DOHH2 (cell line): ENCODE measurements at regions not wholly inside any gene's neighbourhood (a gene's known extent, or its start where the extent isn't known, plus 50 kb on each side); places are given as distances from the start of the nearest gene placed in this dataset.

Experiments used
- H3F3A ChIP-seq: fragments of 200-600 bp; sonication (generic), shearing (Covaris generic); 2 replicates; pipeline ENCODE4 v1.6.0; 2016; ENCODE audit warnings: antibody characterized with exemption, mild to moderate bottlenecking; ENCODE audit not compliant: control insufficient read depth, insufficient read depth
- H3K27ac ChIP-seq: fragments of 200-600 bp; sonication (generic); 2 replicates; pipeline ENCODE4 v1.5.1; 2014; ENCODE audit warnings: low read depth, mild to moderate bottlenecking, low read length, moderate library complexity
- H3K27me3 ChIP-seq: fragments of 200-600 bp; sonication (generic); 2 replicates; pipeline ENCODE4 v1.6.1; 2014; ENCODE audit warnings: mild to moderate bottlenecking, low read length, mixed read lengths; ENCODE audit not compliant: control insufficient read depth
- H3K36me3 ChIP-seq: fragments of 200-600 bp; sonication (generic); 2 replicates; pipeline ENCODE4 v1.6.1; 2014; ENCODE audit warnings: mild to moderate bottlenecking, low read length, moderate library complexity, mixed read lengths; ENCODE audit not compliant: control insufficient read depth
- H3K4me1 ChIP-seq: fragments of 200-600 bp; sonication (generic); 2 replicates; pipeline ENCODE4 v1.6.1; 2014; ENCODE audit warnings: mild to moderate bottlenecking, low read length, mixed read lengths; ENCODE audit not compliant: control insufficient read depth
- H3K4me2 ChIP-seq: fragments of 200-600 bp; sonication (generic); 2 replicates; pipeline ENCODE4 v1.6.0; 2014; ENCODE audit warnings: mild to moderate bottlenecking, low read length, moderate library complexity
- H3K4me3 ChIP-seq: fragments of 200-600 bp; sonication (generic); 2 replicates; pipeline ENCODE4 v1.5.1; 2014; ENCODE audit warnings: mild to moderate bottlenecking, low read length, mixed read lengths
- H3K79me2 ChIP-seq: fragments of 200-600 bp; sonication (generic); 2 replicates; pipeline ENCODE4 v1.6.1; 2014; ENCODE audit warnings: mild to moderate bottlenecking, low read length, mixed read lengths; ENCODE audit not compliant: control insufficient read depth
- H3K9me2 ChIP-seq: fragments of 200-600 bp; sonication (generic); replicated peaks from 2 replicates; pipeline ENCODE4 v1.6.1; 2014; ENCODE audit warnings: mild to moderate bottlenecking, low read length, mixed read lengths; ENCODE audit not compliant: control insufficient read depth
- H3K9me3 ChIP-seq: fragments of 200-600 bp; sonication (generic); 2 replicates; pipeline ENCODE4 v1.6.1; 2014; ENCODE audit warnings: antibody characterized with exemption, low read length, mixed read lengths; ENCODE audit not compliant: control insufficient read depth, insufficient read depth
- H4K20me1 ChIP-seq: fragments of 200-600 bp; sonication (generic); 2 replicates; pipeline ENCODE4 v1.6.0; 2014; ENCODE audit warnings: low read depth, mild to moderate bottlenecking, antibody characterized with exemption, low read length, moderate library complexity; ENCODE audit not compliant: control insufficient read depth, insufficient read depth
- EZH2phosphoT487 ChIP-seq: fragments of 200-600 bp; sonication (generic); IDR thresholded peaks from 2 replicates; pipeline ENCODE4 v1.6.1; 2017; ENCODE audit warnings: borderline replicate concordance, mild to moderate bottlenecking, antibody characterized with exemption, low read length, moderate library complexity, mixed read lengths
- TF ChIP-seq, protein P1 (sequence below): fragments of 200-600 bp; sonication (generic); IDR thresholded peaks from one replicate; pipeline ENCODE4 v1.5.1; 2014; ENCODE audit warnings: antibody characterized with exemption, mild to moderate bottlenecking, low read depth, low read length; ENCODE audit not compliant: poor library complexity, severe bottlenecking

DNA sequence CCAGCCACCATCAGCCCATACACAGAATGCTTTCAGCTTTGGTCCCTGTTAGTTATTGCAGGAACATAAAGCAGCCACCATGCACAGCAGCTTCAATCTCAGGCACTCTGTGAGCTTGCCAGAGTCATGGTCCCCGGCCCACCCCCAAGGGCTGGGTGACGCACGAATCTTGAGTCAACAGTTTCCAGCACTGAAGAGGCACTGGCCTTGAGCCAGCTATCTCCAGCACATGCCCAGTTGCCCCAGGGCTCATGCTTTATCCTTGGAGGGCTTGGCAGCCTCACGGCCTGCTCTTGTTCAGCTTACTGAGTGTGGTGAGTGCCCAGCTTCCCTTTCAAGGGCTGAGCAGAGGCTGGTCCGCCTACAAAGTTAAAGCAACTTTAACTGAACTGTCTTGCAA is 200.7 kb upstream of the RAB4A start:
- H3K27me3 ChIP-seq, result peaks cover 6% of the 10 kb centered on the region
- H4K20me1 ChIP-seq, result no peaks in the 10 kb centered on the region
- no peaks in the 10 kb centered on the region for H3K79me2 ChIP-seq
- H3K4me2 ChIP-seq, result no peak overlapping the region
- TF ChIP-seq, protein P1, sequence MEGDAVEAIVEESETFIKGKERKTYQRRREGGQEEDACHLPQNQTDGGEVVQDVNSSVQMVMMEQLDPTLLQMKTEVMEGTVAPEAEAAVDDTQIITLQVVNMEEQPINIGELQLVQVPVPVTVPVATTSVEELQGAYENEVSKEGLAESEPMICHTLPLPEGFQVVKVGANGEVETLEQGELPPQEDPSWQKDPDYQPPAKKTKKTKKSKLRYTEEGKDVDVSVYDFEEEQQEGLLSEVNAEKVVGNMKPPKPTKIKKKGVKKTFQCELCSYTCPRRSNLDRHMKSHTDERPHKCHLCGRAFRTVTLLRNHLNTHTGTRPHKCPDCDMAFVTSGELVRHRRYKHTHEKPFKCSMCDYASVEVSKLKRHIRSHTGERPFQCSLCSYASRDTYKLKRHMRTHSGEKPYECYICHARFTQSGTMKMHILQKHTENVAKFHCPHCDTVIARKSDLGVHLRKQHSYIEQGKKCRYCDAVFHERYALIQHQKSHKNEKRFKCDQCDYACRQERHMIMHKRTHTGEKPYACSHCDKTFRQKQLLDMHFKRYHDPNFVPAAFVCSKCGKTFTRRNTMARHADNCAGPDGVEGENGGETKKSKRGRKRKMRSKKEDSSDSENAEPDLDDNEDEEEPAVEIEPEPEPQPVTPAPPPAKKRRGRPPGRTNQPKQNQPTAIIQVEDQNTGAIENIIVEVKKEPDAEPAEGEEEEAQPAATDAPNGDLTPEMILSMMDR, result no peak
- TF ChIP-seq EZH2phosphoT487, result no peak
- H3K27ac ChIP-seq, result no peak overlapping the region
- H3K9me2 ChIP-seq, result no peaks in the 10 kb centered on the region
- no peak overlapping the region for H3K4me3 ChIP-seq
- H3K36me3 ChIP-seq, result no peaks in the 10 kb centered on the region
- no peaks in the 10 kb centered on the region for H3K9me3 ChIP-seq
- H3F3A ChIP-seq, result no peaks in the 10 kb centered on the region
- no peaks in the 10 kb centered on the region for H3K4me1 ChIP-seq

DNA sequence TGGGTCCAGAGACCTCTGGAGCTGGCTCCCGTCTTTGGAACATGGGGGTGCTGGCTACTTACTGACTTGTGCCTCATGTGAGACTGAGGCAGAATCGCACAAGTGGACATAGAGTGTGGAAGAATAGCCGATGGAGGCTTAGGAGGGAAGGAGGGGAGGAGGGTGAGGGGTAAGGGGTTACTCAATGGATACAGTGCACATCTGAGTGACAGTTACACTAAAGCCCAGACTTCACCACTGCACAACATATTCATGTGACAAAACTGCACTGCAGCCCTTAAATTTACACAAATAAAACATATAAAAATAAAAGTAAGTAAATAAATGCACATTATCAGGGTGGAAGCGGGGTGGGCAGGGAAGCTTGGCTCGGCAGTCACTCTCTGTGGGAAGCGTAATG is 197.7 kb upstream of the RAB4A start:
- no peaks in the 10 kb centered on the region for H3K9me3 ChIP-seq
- H3K4me2 ChIP-seq, result no peak overlapping the region
- H3K27me3 ChIP-seq, result no peaks in the 10 kb centered on the region; the same call in 1 of the 2 replicates
- H3K9me2 ChIP-seq, result no peaks in the 10 kb centered on the region
- TF ChIP-seq EZH2phosphoT487, result no peak
- TF ChIP-seq, protein P1, result no peak
- no peaks in the 10 kb centered on the region for H3K36me3 ChIP-seq
- no peaks in the 10 kb centered on the region for H3F3A ChIP-seq
- no peak overlapping the region for H3K4me3 ChIP-seq
- no peak overlapping the region for H3K27ac ChIP-seq
- H3K79me2 ChIP-seq, result no peaks in the 10 kb centered on the region
- H3K4me1 ChIP-seq, result no peaks in the 10 kb centered on the region
- no peaks in the 10 kb centered on the region for H4K20me1 ChIP-seq

DNA sequence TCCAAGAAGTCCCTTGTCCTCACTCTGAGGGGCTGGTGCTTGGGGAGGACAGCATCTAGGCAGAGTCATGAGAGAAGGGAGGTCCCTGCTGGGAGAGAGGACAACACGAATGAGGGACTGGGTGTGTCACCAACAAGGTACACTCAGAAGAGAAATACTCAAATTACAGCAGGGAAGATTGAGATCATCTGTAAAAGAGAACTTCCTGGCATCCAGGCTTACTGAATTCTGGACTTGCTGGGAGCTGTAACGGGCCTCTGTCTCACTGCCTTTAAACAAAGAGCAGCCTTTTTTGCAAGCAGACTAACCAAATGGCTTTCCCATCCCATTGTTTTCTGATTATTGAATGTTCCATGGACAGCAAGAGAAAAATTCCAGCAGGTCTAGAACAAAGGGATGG is 195.7 kb upstream of the RAB4A start:
- no peaks in the 10 kb centered on the region for H3K9me3 ChIP-seq
- no peak overlapping the region for H3K4me3 ChIP-seq
- no peak overlapping the region for H3K4me2 ChIP-seq
- no peaks in the 10 kb centered on the region for H3K9me2 ChIP-seq
- no peaks in the 10 kb centered on the region for H3K79me2 ChIP-seq
- H3K4me1 ChIP-seq, result no peaks in the 10 kb centered on the region
- TF ChIP-seq, protein P1, result no peak
- no peak for TF ChIP-seq EZH2phosphoT487
- no peak overlapping the region for H3K27ac ChIP-seq
- H4K20me1 ChIP-seq, result no peaks in the 10 kb centered on the region
- no peaks in the 10 kb centered on the region for H3K36me3 ChIP-seq
- H3F3A ChIP-seq, result no peaks in the 10 kb centered on the region
- no peaks in the 10 kb centered on the region for H3K27me3 ChIP-seq

DNA sequence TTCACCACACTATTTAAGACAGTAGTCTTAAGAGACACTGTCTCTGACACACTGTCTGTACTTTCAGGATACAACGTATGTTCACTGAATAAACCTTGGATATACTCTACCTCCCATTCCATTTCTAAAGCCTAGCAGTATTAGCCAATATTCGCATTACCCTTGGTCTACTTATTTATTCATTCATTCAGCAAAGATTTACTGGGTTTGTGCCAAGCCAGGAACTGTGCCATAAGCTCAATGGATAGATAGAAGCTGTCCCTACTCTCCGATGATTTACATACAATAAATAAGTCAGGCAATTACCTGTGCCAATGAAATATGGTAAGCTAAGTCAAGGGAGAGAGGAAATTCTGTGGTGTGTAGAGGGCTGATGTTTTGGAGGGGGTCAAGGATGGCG is 195.2 kb upstream of the RAB4A start:
- no peaks in the 10 kb centered on the region for H3K9me3 ChIP-seq
- no peaks in the 10 kb centered on the region for H3K4me1 ChIP-seq
- no peak overlapping the region for H3K4me2 ChIP-seq
- no peaks in the 10 kb centered on the region for H4K20me1 ChIP-seq
- no peaks in the 10 kb centered on the region for H3K36me3 ChIP-seq
- TF ChIP-seq, protein P1, result no peak
- TF ChIP-seq EZH2phosphoT487, result no peak
- no peak overlapping the region for H3K27ac ChIP-seq
- H3K4me3 ChIP-seq, result no peak overlapping the region
- H3K9me2 ChIP-seq, result no peaks in the 10 kb centered on the region
- H3F3A ChIP-seq, result no peaks in the 10 kb centered on the region
- H3K79me2 ChIP-seq, result no peaks in the 10 kb centered on the region
- no peaks in the 10 kb centered on the region for H3K27me3 ChIP-seq
